Stimulated activated CD4-positive, alpha-beta T cell treated with anti-CD3 and anti-CD28 coated beads, Interleukin-15, amount 100 ng/mL, for 48 hours (primary cell): ENCODE measurements at regions not wholly inside any gene's neighbourhood (a gene's known extent, or its start where the extent isn't known, plus 50 kb on each side); places are given as distances from the start of the nearest gene placed in this dataset.

ENCODE experiments used
- DNase-seq, 2 donors: peaks; one replicate each; pipeline ENCODE4 v3.0.0-alpha.2; 2020; ENCODE audit warnings: low read depth in 2 of 2

GRCh38 chr10:58996866-58997265 lies 179.6 kb upstream of the PHYHIPL start:
- no peak for DNase-seq

- DNase-seq = no peak
Measured at GRCh38 chr10:58998924-58999713, 177.3 kb upstream of the PHYHIPL start.

- no peak for DNase-seq
Measured at GRCh38 chr10:59000162-59000825, 176.1 kb upstream of the PHYHIPL start.

- DNase-seq = no peak
Measured at GRCh38 chr10:59002011-59002410, 174.4 kb upstream of the PHYHIPL start.

- DNase-seq = no peak
Measured at GRCh38 chr10:59003203-59003602, 173.2 kb upstream of the PHYHIPL start.

GRCh38 chr10:59004392-59004791 lies 172.1 kb upstream of the PHYHIPL start:
- no peak for DNase-seq

GRCh38 chr10:59006511-59007306 lies 169.7 kb upstream of the PHYHIPL start:
- no peak for DNase-seq

GRCh38 chr10:59007307-59008025 lies 169.0 kb upstream of the PHYHIPL start:
- DNase-seq = no peak

GRCh38 chr10:59008452-59008851 lies 168.0 kb upstream of the PHYHIPL start:
- DNase-seq = no peak

GRCh38 chr10:59011972-59012632 lies 164.3 kb upstream of the PHYHIPL start:
- DNase-seq = no peak

GRCh38 chr10:59012839-59013238 lies 163.6 kb upstream of the PHYHIPL start:
- DNase-seq = no peak

GRCh38 chr10:59016043-59016442 lies 160.4 kb upstream of the PHYHIPL start:
- no peak for DNase-seq

GRCh38 chr10:59018977-59019376 lies 157.5 kb upstream of the PHYHIPL start:
- no peak for DNase-seq

- no peak for DNase-seq
Measured at GRCh38 chr10:59019603-59020002, 156.8 kb upstream of the PHYHIPL start.

GRCh38 chr10:59020502-59020901 lies 155.9 kb upstream of the PHYHIPL start:
- no peak for DNase-seq

- DNase-seq = no peak
Measured at GRCh38 chr10:59025981-59026765, 150.3 kb upstream of the PHYHIPL start.

- DNase-seq = no peak
Measured at GRCh38 chr10:59027975-59028655, 148.3 kb upstream of the PHYHIPL start.

- DNase-seq = no peak
Measured at GRCh38 chr10:59033622-59034021, 142.8 kb upstream of the PHYHIPL start.

- no peak for DNase-seq
Measured at GRCh38 chr10:59036311-59037017, 140.0 kb upstream of the PHYHIPL start.
